Osteocyte (in vitro differentiated cells): ENCODE measurements at regions not wholly inside any gene's neighbourhood (a gene's known extent, or its start where the extent isn't known, plus 50 kb on each side); places are given as distances from the start of the nearest gene placed in this dataset.

Experiments
- DNase-seq: peaks from one replicate; pipeline ENCODE4 v3.0.0; 2021; ENCODE audit warnings: mixed read lengths; ENCODE audit not compliant: unreplicated experiment; ENCODE audit errors: extremely low spot score
- H3K27ac Mint-ChIP-seq: one replicate; pipeline ENCODE4 v1.8.0; 2021; ENCODE audit warnings: mild to moderate bottlenecking, mixed read lengths; ENCODE audit not compliant: unreplicated experiment
- H3K27me3 Mint-ChIP-seq: one replicate; pipeline ENCODE4 v1.8.0; 2021; ENCODE audit warnings: mixed read lengths; ENCODE audit not compliant: unreplicated experiment
- H3K36me3 Mint-ChIP-seq: one replicate; pipeline ENCODE4 v1.8.0; 2021; ENCODE audit warnings: mixed read lengths; ENCODE audit not compliant: unreplicated experiment
- H3K4me1 Mint-ChIP-seq: one replicate; pipeline ENCODE4 v1.8.0; 2021; ENCODE audit warnings: mixed read lengths; ENCODE audit not compliant: unreplicated experiment
- H3K4me3 Mint-ChIP-seq: one replicate; pipeline ENCODE4 v1.8.0; 2021; ENCODE audit warnings: mild to moderate bottlenecking, moderate library complexity, mixed read lengths; ENCODE audit not compliant: unreplicated experiment
- H3K9me3 Mint-ChIP-seq: one replicate; pipeline ENCODE4 v1.8.0; 2021; ENCODE audit warnings: mixed read lengths; ENCODE audit not compliant: unreplicated experiment
- TF ChIP-seq, protein P1 (sequence below): fragments of 200-600 bp; sonication (generic); IDR thresholded peaks from 2 replicates; pipeline ENCODE4 v1.5.0; 2021; ENCODE audit warnings: antibody characterized with exemption, mild to moderate bottlenecking, moderate library complexity

DNA sequence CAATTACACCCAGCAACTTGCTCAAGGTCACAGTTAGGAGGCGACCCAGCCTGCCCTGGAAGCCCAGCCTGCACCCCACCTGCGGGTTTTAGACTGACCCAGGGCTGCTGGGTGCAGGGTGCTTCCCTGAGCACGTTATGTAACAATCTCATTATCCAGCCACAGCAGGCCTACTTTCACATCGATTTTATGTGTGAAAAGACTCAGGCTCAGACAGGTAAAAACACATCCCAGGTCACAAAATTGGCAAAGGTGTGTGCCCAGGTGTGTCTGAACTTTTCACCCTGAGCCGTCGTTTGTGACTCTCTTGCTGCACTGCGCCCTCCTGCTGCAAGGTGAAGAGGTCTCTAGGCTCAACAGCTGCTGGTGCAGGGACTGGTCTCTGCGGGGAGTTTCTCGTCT lies 668.2 kb upstream of the HS6ST1 start:
- H3K27ac Mint-ChIP-seq = no peak overlapping the region
- H3K4me1 Mint-ChIP-seq = no peaks in the 10 kb centered on the region
- TF ChIP-seq, protein P1, sequence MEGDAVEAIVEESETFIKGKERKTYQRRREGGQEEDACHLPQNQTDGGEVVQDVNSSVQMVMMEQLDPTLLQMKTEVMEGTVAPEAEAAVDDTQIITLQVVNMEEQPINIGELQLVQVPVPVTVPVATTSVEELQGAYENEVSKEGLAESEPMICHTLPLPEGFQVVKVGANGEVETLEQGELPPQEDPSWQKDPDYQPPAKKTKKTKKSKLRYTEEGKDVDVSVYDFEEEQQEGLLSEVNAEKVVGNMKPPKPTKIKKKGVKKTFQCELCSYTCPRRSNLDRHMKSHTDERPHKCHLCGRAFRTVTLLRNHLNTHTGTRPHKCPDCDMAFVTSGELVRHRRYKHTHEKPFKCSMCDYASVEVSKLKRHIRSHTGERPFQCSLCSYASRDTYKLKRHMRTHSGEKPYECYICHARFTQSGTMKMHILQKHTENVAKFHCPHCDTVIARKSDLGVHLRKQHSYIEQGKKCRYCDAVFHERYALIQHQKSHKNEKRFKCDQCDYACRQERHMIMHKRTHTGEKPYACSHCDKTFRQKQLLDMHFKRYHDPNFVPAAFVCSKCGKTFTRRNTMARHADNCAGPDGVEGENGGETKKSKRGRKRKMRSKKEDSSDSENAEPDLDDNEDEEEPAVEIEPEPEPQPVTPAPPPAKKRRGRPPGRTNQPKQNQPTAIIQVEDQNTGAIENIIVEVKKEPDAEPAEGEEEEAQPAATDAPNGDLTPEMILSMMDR = no peak
- no peaks in the 10 kb centered on the region for H3K36me3 Mint-ChIP-seq
- no peaks in the 10 kb centered on the region for H3K27me3 Mint-ChIP-seq
- DNase-seq = peak; percentile 74
- H3K4me3 Mint-ChIP-seq = no peak overlapping the region
- H3K9me3 Mint-ChIP-seq = no peaks in the 10 kb centered on the region

DNA sequence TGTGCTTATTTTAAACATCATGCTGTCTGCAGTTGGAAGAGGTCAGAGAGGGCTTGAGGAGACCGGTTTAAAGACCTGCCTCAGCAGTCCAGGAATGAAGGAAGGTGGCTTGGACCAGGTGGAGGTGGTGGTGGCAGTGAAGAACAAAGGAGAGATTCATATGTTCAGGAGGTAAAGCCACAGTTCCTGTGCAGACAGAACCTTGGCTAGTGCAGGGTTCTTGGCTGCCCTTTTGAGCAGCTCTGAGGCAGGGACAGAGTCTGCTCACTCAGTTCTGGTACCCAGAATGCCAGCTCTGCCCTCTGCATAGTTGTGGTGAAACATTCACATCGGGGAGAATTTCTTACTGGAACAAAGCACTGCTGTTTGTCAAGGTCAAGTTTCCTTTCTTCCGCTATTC lies 669.7 kb upstream of the HS6ST1 start:
- Mint-ChIP-seq H3K4me3 (no peak overlapping the region), H3K27me3 (no peaks in the 10 kb centered on the region), H3K36me3 (no peaks in the 10 kb centered on the region), H3K4me1 (no peaks in the 10 kb centered on the region), H3K27ac (no peak overlapping the region), H3K9me3 (no peaks in the 10 kb centered on the region)
- DNase-seq = no peak
- TF ChIP-seq, protein P1 = no peak

DNA sequence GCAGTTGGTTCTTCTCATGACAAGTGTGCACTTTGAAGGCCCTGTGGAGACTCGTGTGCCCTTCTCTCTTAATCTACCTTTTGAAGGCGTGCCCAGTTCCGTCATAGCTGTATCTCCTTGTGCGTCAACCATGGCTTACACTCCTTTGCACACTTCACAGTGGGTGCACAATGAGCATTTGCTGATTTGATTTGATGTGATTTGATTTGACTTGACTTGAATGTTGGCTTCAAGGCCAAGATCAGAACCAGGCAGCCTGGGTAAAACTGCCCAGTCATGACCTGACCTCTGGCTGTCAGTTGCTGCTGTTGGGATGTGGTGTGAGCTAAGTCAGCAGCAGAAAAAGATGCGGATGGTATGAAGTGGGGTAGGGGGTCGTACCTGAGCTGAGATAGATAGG lies 670.3 kb upstream of the HS6ST1 start:
- Mint-ChIP-seq H3K27ac (no peak overlapping the region), H3K4me1 (no peaks in the 10 kb centered on the region), H3K36me3 (no peaks in the 10 kb centered on the region), H3K27me3 (no peaks in the 10 kb centered on the region), H3K4me3 (no peak overlapping the region), H3K9me3 (no peaks in the 10 kb centered on the region)
- TF ChIP-seq, protein P1 = no peak
- no peak for DNase-seq

DNA sequence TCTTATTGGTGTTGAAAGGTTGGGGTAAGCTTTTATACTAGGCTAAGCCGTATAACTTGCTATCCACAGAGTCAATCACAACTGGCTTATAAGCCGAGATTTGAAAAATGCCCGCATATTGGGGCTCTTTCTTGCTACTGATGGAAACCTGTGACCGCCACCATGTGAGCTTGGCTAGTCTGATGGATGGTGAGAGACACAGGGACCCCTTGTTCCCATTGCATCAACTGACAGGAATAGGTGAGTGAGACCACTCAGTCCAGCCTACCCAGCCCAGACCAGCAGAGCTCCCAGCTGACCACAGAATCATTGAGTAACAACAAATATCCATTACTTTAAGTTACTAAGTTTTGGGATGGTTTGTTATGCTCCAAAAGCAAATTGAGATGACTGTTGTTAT lies 676.4 kb upstream of the HS6ST1 start:
- H3K4me1 Mint-ChIP-seq = no peaks in the 10 kb centered on the region
- TF ChIP-seq, protein P1 = no peak
- H3K27ac Mint-ChIP-seq = no peak overlapping the region
- H3K27me3 Mint-ChIP-seq = no peaks in the 10 kb centered on the region
- H3K4me3 Mint-ChIP-seq = no peak overlapping the region
- no peaks in the 10 kb centered on the region for H3K9me3 Mint-ChIP-seq
- no peak for DNase-seq
- H3K36me3 Mint-ChIP-seq = no peaks in the 10 kb centered on the region

DNA sequence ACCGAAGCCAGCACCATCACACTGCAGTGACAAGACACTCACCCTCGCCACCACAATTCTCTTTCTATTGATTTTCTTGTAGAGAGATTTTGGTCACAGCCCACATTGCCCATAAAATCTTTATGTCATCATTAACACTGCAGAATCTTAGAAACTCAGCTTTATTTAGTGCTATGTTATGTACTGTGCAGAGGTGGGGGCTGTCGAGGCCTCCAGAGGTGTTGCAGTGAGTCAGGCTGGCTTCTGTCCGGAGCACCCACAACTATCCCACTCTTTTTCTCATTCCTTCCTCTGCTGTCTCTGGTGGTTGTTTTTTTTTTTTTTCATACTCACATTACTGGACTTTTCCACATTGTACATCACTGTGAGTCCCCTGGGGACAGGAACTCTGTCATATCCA lies 677.4 kb upstream of the HS6ST1 start:
- TF ChIP-seq, protein P1 = no peak
- no peaks in the 10 kb centered on the region for H3K36me3 Mint-ChIP-seq
- H3K4me1 Mint-ChIP-seq = no peaks in the 10 kb centered on the region
- H3K27ac Mint-ChIP-seq = no peak overlapping the region
- no peak overlapping the region for H3K4me3 Mint-ChIP-seq
- H3K9me3 Mint-ChIP-seq = peaks cover 4% of the 10 kb centered on the region
- DNase-seq = no peak
- no peaks in the 10 kb centered on the region for H3K27me3 Mint-ChIP-seq
